ENCODE measurements at regions not wholly inside any gene's neighbourhood (a gene's known extent, or its start where the extent isn't known, plus 50 kb on each side); places are given as distances from the start of the nearest gene placed in this dataset.

- no peak overlapping the region for H3K27ac ChIP-seq (replicated peaks)
- TF ChIP-seq, protein P1, sequence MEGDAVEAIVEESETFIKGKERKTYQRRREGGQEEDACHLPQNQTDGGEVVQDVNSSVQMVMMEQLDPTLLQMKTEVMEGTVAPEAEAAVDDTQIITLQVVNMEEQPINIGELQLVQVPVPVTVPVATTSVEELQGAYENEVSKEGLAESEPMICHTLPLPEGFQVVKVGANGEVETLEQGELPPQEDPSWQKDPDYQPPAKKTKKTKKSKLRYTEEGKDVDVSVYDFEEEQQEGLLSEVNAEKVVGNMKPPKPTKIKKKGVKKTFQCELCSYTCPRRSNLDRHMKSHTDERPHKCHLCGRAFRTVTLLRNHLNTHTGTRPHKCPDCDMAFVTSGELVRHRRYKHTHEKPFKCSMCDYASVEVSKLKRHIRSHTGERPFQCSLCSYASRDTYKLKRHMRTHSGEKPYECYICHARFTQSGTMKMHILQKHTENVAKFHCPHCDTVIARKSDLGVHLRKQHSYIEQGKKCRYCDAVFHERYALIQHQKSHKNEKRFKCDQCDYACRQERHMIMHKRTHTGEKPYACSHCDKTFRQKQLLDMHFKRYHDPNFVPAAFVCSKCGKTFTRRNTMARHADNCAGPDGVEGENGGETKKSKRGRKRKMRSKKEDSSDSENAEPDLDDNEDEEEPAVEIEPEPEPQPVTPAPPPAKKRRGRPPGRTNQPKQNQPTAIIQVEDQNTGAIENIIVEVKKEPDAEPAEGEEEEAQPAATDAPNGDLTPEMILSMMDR (IDR thresholded peaks at IDR 0.05; ENCODE audit: borderline replicate concordance), result no peak
- DNase-seq, result no peak
- no peaks in the 10 kb centered on the region for H3K27me3 ChIP-seq (ENCODE audit: low read depth)
- H3K9me3 ChIP-seq (replicated peaks), result peaks cover 79% of the 10 kb centered on the region
- H3K4me3 ChIP-seq, result no peak overlapping the region
- intact Hi-C loops (cut with micrococcal nuclease), result no loop called here
- H3K36me3 ChIP-seq, result no peaks in the 10 kb centered on the region
- no peaks in the 10 kb centered on the region for H3K4me1 ChIP-seq
Measured at GRCh38 chr1:189927641-189928040, 550.0 kb downstream of the BRINP3 start.

DNA sequence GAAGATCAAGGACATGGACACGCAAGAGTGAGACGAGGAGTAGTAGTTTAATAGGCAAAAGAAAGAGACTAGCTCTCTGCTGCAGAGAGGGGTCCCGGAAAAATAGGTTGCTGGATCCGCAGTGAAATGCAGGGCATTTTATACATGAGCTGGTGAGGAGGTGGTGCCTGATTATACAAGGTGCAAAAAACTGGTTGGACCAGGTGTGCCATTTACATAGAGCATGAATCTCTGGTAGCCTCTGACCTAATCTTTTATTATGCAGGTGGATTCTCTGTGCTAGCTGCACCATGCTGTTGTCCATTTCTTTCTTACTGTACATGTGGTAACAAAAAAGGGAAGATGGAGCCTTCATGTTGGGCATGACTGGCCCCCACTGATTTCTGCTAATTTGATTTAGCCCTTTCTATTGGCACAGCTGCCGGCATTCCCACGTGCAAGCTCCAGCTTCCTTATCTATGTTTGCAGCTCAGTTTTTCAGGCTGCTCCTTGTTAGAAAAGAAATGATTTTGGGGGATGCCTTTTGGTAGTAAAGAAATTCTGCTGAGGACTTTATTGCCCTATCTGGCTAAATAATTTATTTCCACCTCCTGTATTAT lies 548.1 kb downstream of the BRINP3 start:
- H3K9me3 ChIP-seq (replicated peaks), result peaks cover 70% of the 10 kb centered on the region

GRCh38 chr1:189936861-189937260 lies 540.8 kb downstream of the BRINP3 start:
- H3K9me3 ChIP-seq (replicated peaks), result peaks cover 33% of the 10 kb centered on the region
- no peaks in the 10 kb centered on the region for H3K36me3 ChIP-seq

More for the DNA sequence above, 548.1 kb downstream of the BRINP3 start:
- Histone ChIP-seq H3K27me3 (ENCODE audit: low read depth) (no peaks in the 10 kb centered on the region), H3K36me3 (no peaks in the 10 kb centered on the region), H3K4me1 (no peaks in the 10 kb centered on the region), H3K27ac (replicated peaks) (no peak overlapping the region), H3K4me3 (no peak overlapping the region)
- TF ChIP-seq, protein P1 (IDR thresholded peaks at IDR 0.05; ENCODE audit: borderline replicate concordance), result no peak
- no peak for DNase-seq
- intact Hi-C loops (cut with micrococcal nuclease), result no loop called here

GRCh38 chr1:189939967-189940366 lies 537.7 kb downstream of the BRINP3 start:
- intact Hi-C loops (cut with micrococcal nuclease), result no loop called here
- Histone ChIP-seq H3K36me3 (no peaks in the 10 kb centered on the region), H3K9me3 (replicated peaks) (peaks cover 21% of the 10 kb centered on the region), H3K4me3 (no peak overlapping the region), H3K4me1 (no peaks in the 10 kb centered on the region), H3K27me3 (ENCODE audit: low read depth) (no peaks in the 10 kb centered on the region), H3K27ac (replicated peaks) (no peak overlapping the region)
- no peak for DNase-seq
- TF ChIP-seq, protein P1 (IDR thresholded peaks at IDR 0.05; ENCODE audit: borderline replicate concordance), result no peak

More at GRCh38 chr1:189936861-189937260, 540.8 kb downstream of the BRINP3 start:
- TF ChIP-seq, protein P1 (IDR thresholded peaks at IDR 0.05; ENCODE audit: borderline replicate concordance), result no peak
- no peaks in the 10 kb centered on the region for H3K27me3 ChIP-seq (ENCODE audit: low read depth)
- no peak overlapping the region for H3K27ac ChIP-seq (replicated peaks)
- intact Hi-C loops (cut with micrococcal nuclease), result no loop called here
- H3K4me3 ChIP-seq, result no peak overlapping the region
- H3K4me1 ChIP-seq, result no peaks in the 10 kb centered on the region
- DNase-seq, result no peak

GRCh38 chr1:189941922-189942321 lies 535.7 kb downstream of the BRINP3 start:
- Histone ChIP-seq H3K9me3 (replicated peaks) (peaks cover 7% of the 10 kb centered on the region), H3K27ac (replicated peaks) (no peak overlapping the region), H3K4me3 (no peak overlapping the region), H3K27me3 (ENCODE audit: low read depth) (no peaks in the 10 kb centered on the region), H3K4me1 (no peaks in the 10 kb centered on the region), H3K36me3 (no peaks in the 10 kb centered on the region)
- intact Hi-C loops (cut with micrococcal nuclease), result no loop called here
- TF ChIP-seq, protein P1 (IDR thresholded peaks at IDR 0.05; ENCODE audit: borderline replicate concordance), result no peak
- no peak for DNase-seq
